DMS79 (cell line): ENCODE measurements at regions not wholly inside any gene's neighbourhood (a gene's known extent, or its start where the extent isn't known, plus 50 kb on each side); places are given as distances from the start of the nearest gene placed in this dataset.
"Not testable (repeated sequence)": the region's sequence is repeated elsewhere in the genome, so short reads cannot be mapped to it uniquely, and the experiment has no call there.

Experiments used
- DNase-seq: peaks from one replicate; lab custom pipeline; 2025; lab: John Stamatoyannopoulos, UW

DNA sequence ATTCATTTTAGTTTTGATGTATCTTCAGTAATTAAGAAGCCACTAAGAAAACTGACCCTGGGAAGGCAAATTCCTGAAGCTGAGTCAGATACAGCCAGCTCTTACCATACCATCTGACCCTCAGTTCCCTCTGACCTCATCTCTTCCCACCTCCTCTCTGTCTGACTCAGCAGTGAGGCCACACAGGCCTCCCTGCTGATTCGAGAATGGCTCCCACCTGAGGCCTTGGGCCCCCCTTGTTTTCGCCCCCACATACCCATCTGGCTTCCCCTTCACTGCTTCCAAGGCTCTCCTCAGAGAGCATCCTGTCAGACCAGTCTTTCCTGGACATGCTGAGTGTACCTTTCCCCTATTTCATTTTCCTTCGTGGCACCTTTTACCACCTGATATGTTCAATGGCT is 71.0 kb upstream of the CYP1B1 start:
- no peak for DNase-seq

DNA sequence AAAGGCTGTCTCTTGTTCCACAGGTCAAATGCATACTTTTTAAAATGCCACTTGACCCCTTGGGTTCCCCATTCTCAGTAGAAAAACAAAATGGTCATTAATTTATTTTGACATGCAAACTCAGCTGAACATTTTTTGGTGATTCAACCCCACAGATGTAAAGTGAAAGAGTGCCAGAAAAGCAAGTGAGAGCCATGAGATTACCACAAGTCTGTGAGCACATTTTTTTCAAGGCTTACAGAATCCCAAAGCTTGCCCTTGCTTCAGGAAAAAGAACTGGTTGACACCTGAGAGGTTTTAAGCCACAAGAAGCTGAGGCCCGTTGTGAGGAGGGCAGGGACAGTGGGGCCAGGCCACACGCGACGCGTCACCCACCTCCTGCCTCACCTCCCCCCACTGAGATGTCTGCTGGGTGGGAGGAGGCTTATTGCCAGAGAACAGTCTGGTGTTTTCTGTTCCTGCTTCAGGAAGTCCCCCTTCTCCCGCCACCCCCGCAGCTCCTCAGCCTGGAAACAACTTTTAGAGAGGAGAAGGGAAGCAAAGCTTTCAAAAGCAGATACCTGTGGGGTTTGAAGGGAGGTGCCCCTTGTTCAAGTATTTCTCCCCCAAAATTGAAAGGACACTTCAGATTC is 70.4 kb upstream of the CYP1B1 start:
- DNase-seq = no peak

DNA sequence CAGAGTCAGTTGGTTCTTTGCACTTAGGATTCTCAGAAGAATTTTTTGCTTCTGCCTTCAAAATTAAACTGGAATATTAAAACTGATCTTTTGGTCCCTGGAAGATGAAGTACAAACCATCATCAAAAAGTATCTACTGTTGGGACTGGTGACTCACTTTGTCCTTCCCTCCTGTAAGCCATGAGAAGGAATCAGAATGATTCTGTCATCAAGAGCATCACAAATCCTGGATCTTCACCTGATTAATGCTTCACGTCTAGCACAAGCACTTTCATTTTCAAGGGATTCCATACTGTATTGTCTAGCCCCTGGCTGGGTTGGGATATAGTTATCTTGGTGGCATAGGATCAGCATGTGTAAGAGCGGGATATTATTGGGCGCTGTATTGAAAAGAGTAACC is 69.3 kb upstream of the CYP1B1 start:
- DNase-seq = no peak

DNA sequence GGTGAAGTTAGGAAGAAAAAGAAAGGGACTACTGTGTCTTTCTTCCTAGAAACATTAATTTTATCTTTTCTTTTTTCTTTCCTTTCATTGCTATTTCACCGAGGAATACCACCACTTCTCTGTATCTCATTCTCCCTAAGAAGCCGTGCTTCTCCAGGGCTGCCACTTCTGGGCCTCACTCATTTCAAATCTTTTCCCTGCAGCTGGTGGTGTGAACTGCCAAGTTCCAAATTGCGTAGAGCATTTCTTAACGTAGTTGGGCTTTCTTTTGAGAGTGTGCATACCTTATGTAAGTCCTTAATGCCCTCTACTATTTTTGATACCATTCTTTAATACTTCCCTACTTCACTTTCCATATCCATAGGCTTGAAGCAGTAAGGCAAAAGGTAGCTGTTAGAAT is 66.7 kb upstream of the CYP1B1 start:
- no peak for DNase-seq

DNA sequence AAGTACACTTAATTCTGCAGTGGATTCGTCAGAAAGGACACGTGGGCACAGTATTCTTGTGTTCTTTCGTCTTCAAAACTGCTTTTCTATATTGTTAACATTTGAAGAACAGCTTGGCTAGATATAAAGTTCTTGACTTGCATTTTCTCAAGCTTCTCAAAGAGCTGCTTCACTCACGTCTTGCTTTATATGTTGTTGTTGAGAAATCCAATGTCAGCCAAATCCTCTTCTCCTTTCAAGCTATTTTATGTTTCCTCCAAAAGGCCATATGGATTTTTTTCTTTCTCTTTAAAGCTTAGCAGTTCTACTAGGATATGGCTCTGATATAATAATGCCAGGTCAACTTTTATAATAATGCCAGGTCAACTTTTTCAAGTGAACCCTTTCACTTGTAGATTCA is 65.5 kb upstream of the CYP1B1 start:
- no peak for DNase-seq

DNA sequence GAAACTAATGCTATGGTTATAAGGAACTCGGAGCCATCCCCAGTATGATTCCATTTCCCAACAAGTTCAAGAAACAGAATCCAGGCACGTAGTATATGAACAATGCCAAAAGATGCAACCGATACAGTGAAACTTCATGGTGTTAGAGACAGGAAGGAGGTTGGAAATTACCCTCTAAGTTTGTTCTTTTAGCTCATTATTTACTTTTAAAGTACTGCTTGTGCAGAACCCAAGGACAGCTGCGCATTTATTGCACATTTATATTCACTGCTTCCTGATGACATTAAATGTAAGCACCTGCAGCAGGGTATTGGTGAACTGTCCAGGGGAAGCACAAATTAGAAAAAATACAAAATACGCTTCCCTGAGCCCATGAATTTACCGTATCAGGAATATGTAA is 63.0 kb upstream of the CYP1B1 start:
- no peak for DNase-seq

DNA sequence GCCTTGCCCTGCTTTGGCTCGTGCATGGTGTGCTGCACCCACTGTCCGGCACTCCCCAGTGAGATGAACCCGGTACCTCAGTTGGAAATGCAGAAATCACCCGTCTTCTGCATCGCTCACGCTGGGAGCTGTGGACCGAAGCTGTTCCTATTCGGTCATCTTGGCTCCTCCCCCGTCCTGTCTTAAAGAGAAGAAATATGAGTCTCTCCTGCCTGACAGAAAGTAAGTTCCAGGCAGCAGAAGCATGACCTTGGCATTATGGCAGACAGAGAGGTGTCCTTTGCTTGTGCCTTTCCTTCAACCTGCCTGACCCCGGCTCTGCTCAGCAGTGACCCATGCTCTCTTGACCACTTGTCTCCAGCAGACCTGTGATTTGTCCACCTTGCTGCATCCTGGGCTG is 62.5 kb upstream of the CYP1B1 start:
- DNase-seq = no peak

DNA sequence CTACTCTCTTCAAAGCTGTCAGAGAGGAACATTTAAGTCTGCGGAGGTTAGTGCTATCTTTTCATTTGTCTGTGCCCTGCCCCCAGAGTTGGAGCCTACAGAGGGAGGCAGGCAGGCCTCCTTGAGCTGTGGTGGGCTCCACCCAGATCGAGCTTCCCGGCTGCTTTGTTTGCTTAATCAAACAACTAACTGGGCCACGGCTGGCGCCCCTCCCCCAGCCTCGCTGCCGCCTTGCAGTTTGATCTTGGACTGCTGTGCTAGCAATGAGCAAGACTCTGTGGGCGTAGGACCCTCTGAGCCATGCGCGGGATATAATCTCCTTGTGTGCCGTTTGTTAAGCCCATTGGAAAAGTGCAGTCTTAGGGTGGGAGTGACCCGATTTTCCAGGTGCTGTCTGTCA is 62.0 kb upstream of the CYP1B1 start:
- DNase-seq = not testable (repeated sequence)

DNA sequence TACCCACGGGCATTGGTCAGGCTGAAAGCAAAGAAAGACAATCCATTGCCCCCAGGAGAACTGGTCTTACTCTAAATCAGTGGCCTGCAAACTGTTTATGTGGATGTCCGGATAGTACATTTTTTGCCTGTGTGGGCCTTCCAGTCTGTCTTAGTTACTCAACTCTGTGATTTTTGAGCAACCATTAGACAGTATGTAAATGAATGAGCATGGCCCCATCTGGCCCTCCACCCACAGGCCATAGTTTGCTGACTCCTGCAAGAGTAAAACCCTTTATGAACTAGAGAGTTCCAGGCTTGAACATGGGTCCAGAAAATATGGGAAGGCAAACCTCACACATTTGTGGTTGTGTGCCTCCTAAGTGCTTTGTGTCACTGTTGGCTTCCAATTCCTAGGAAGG is 55.7 kb upstream of the CYP1B1 start:
- DNase-seq = no peak

DNA sequence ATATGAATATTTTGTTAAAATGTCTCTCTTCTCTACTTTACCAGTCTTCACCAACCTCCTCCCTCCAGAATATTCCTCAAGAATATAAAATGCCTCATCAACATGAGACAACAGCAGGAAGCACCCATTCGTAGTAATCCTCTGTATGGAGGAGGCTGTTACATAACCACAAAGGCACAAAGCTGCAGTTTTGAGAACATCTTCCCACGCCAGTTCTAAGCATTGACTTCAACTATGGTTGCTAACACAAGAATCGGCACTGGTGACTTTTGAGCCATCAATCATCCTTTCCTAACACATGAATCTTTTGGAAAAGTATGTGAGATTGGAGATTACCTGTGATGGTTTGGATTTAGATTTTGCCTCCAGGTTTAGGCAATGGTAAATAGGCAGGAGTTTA is 54.9 kb upstream of the CYP1B1 start:
- no peak for DNase-seq

DNA sequence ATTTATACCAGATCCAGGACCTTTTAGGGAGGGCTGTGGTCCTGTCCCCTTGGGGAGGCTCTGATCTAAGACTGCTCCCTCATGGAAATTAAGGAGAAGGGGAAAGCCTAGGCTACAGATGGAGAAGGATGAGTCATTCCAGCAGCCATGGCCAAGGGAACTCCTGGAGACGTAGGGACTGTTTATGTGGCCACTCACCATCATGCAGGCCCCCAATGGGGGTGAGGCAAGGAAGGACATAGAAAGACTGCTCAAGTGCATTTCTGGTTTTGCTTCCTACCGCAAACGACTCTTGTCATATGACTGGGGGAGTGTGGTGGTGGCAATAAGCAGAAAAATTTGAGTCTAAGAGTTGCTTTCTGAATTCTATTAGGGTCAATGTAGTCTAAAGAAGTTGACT is 54.0 kb upstream of the CYP1B1 start:
- DNase-seq = no peak

DNA sequence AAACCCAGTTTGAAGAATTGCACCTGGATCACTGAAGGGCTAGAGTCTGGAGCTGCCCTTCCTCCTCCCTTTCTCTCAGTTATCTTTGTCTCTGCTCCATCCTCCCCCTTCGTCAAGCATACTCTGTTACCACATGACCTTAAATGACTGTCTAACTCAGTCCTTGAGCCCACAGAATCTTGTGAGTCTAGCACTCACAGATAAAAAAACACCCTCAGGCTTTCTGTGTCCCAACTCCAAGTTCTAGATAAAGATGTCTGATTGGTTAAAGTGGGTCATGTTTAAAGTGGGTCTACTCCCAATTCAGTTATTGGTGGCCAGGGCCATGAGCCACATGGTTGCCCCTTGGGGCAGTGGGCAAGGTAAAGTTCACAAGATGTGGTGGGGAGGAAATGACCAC is 53.5 kb upstream of the CYP1B1 start:
- no peak for DNase-seq

DNA sequence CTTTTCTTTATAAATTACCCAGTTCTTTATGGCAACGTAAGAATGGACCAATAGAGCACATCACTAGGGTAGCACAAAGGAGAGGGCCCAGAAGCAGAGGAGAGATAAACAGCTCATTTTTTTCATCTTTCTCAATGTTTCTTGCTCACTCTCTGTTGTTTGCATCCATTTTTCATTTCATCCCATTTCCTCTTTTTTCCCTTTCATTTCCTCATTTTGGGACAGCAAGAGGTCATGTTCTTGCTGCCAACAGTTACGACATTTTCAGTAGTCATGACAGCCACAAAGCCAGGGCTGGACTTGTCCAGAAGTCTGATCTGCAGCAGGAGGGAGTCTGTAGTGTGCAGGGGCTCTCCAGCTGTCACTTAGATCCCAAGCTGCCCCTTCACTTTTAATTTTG is 52.7 kb upstream of the CYP1B1 start:
- DNase-seq = no peak

DNA sequence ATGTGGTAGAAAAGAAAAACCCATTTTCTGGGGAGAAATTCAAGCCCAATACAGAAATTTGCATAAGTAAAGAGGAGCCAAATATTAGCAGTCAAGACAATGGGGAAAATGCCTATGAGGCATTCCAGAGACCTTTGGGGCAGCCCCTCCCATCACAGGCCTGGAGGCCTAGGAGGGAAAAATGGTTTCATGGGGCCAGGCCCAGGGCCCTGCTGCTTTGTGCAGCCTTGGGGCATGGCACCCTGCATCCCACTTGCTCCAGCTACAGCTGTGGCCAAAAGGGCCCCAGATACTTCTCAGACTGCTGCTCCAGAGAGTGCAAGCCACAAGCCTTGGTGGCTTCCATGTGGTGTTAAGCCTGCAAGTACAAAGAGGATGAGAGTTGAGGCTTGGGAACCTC is 51.3 kb upstream of the CYP1B1 start:
- DNase-seq = no peak

DNA sequence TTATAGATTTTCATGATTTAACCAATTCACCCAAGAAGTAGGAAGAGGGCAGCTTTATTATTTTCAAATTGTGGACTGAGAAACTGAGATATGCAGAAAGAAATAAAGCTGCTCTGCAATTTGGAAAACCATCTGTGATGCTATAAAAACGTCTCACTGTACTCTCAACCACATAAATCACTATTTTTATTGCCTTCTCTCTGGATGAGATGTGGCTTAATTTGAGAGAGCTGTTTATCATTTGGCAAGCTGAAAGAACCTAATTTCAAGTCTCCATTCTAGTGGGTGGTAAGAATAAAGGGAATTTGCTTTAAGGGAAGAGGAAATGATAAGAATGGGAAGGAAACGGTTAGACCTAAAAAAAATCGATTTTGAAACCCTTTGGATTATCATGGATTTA is 49.9 kb upstream of the CYP1B1 start:
- DNase-seq = no peak
